ENCODE measurements at regions not wholly inside any gene's neighbourhood (a gene's known extent, or its start where the extent isn't known, plus 50 kb on each side); places are given as distances from the start of the nearest gene placed in this dataset.

GRCh38 chr4:14920237-14920636, 82.0 kb upstream of the CPEB2 start:
- TF ChIP-seq CTCF (IDR thresholded peaks at IDR 0.05; ENCODE audit: low read depth, low read length, poor library complexity, severe bottlenecking) (no peak), EZH2phosphoT487 (IDR thresholded peaks at IDR 0.05; ENCODE audit: borderline replicate concordance, low read length) (no peak)

Data from DOHH2 (cell line).